ENCODE measurements at regions not wholly inside any gene's neighbourhood (a gene's known extent, or its start where the extent isn't known, plus 50 kb on each side); places are given as distances from the start of the nearest gene placed in this dataset.

DNA sequence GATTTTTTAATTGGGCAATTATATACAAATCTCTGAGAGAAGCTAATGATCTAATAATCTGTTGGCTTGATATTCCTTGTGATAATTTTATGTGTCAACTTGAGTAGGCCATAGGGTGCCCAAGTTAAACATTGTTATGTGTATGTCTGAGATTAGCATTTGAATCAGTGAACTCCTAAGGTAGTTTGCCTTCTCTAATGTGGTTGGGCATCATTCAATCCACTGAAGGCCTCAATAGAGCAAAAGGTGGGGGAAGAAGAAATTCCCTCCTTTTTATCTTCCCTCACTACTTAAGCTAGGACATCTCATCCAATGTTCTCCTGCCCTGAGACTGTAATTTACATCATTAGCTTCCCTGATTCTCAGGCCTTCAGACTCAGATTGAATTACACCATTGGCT lies 394.5 kb downstream of the LMO4 start:
- no peak for DNase-seq

DNA sequence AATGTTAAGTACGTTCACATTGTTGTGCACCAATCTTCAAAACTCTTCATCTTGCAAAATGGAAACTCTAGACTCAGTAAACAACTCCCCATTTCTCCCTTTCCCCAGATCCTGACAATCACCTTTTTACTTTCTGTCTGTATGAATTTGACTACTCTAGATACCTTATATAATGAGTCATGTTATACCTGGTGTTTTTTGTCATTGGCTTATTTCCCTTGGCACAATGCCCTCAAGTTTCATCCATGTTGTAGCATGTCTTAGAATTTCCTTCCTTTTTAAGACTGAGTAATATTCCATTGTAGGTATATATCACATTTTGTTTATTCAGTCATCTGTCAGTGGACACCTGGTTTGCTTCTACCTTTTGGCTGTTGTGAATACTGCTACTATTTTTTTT lies 399.5 kb downstream of the LMO4 start:
- no peak for DNase-seq

DNA sequence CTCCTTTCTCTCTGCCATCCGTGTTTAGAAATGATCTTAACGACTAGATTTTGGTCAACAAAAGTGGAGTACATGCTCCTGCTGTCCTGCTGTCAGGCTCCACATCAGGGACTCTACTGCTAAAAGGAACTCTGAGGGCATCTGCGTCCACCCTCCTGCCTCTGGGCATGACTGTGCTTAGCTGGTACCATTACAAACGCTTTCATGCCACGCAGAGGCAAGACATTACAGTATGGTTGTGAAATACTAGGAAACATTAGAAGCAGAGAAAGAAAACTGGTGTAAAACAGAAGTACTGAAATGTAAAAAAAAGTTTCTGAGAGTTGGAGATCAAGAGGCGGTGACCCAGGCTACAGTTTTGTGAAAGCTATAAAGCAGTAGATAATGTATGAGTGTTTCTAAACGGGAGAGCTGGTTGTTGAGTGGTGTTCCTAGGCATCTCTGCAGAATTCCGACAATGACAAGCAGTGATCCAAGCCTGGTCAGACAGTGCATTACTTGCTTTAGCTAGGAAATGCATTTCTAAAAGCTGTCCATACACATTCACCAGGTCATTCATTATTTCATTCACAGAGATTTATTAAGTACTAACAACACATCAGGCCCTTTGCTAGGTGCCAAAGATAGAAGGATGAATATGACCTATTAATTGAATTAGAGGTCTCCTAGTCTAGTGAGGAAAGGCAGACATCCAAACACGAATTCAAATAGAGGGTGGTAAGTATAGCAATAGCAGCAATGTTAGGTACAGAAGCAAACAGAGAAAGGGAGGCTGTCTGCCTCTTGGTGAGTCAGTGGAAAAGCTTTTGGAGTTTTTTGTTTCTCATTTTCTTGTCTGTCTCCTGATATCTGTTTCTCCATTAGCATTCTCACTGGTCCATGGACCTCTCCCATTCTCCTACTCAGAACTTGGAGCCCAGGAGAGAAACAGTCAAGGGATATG lies 401.9 kb downstream of the LMO4 start:
- DNase-seq = no peak

GRCh38 chr1:87733386-87733785 lies 404.7 kb downstream of the LMO4 start:
- DNase-seq = no peak

DNA sequence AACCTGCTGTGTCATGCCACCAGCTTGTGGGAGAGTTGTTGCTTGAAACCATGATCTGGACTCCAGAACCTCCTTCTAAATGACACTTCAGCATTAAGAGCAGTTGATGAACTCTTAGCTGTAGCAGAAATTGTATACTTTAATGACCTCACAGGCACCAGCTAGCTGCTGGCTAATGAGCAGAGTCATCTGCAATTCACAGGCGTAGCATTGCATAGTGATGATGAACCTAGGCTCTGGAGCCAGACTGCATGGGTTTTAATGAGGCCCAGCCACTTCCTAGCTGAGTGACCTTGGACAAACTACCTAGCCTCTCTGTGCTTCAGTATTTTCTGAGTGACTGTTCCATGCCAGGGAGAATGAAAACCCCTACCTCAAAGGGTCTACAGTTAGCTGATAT lies 407.1 kb downstream of the LMO4 start:
- DNase-seq = no peak

- DNase-seq = no peak
Observed at GRCh38 chr1:87739141-87739540, 410.5 kb downstream of the LMO4 start.

GRCh38 chr1:87739704-87740103 lies 411.0 kb downstream of the LMO4 start:
- DNase-seq = peak; percentile 18

- no peak for DNase-seq
Observed at GRCh38 chr1:87743256-87743655, 414.6 kb downstream of the LMO4 start.

DNA sequence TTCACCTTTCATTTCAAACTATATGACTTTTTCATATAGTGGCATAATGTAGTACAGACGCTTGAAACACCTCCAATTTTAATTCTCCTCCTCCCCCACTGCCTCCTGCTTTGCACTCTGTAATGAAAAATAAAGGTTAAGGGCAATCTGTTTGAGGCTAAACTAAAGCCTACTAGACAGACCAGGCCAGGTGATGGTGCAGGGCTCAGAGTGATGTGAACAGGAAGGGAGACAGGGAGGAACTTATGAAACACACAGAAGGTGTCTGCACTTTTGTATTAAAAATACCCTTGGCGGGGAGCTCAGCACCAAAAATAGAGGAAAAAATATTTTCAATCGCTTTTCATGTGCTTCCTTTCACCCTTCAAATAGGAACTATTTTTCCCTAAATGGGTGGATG lies 415.4 kb downstream of the LMO4 start:
- DNase-seq = no peak

- no peak for DNase-seq
Observed at GRCh38 chr1:87744763-87745162, 416.1 kb downstream of the LMO4 start.

- DNase-seq = no peak
Observed at GRCh38 chr1:87753366-87753765, 424.7 kb downstream of the LMO4 start.

DNA sequence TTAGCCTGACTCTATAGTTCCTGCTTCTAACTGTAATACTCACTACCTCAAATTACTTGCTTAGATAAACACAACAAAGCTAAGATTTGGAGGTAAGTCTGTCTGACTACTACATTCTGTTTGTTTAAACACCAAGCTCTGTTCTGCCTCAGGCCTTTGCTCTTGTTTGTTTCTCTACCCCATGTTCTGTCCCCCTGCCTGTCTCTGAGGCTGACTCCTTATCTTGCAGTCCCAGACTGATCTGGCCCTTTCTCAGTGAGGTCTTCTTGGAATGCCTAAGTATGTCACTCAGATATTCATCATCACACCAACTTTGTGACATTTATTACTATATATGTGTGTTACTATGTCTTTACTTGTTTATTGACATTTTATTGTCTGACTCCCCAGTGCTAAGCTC lies 425.5 kb downstream of the LMO4 start:
- no peak for DNase-seq

- no peak for DNase-seq
Observed at GRCh38 chr1:87757676-87758075, 429.0 kb downstream of the LMO4 start.

GRCh38 chr1:87759421-87760087 lies 430.9 kb downstream of the LMO4 start:
- peak; percentile 35 for DNase-seq

GRCh38 chr1:87760155-87760554 lies 431.5 kb downstream of the LMO4 start:
- DNase-seq = peak; percentile 63

- DNase-seq = peak; percentile 6
Observed at GRCh38 chr1:87760654-87761053, 432.0 kb downstream of the LMO4 start.

DNA sequence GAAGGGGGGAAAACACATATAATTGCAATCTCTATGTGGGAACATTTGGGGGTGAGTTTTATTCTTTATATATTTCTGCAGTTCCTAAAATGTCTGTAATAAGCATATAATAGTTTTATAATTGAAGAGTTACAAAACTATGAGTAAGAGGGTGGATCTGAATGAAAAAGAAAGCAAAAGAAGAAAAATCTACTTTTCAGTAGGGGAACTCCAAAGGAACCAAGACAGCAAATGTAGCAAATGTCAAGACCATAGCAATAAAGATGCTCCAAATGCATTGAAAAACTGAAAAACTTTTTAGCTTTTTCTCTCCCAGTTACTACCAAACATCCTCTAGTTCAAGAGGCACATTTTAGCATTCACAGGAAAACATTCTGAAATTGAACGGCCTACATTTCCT lies 434.8 kb downstream of the LMO4 start:
- no peak for DNase-seq

DNA sequence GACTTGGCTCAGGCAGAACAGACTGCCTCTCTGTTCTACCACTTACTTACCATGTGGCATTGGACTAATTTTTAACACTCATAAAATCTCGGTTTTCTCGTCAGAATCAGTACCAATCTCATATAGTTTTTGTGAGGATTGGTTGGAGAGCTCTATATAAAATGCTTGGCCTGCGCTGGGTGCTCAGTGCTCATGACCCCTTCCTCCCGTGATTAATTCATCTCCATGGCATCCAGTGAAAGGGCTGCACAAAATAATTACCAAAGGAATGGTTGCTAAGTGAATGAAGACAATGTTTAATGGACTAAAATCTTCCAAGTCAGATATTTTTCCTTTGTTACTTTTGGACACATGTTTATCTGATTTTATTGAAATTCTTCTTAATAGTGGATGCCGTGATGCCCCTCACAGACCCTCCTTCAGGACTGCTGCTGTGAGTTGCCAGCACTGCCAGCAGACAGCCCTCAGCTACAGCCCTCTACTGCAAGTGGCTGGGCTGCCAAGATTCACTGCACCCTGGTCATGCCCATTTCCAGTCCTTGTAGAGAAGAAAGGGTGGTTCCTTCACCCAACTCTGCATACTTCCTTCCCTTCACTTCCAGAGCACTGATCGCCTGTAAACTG lies 436.5 kb downstream of the LMO4 start:
- no peak for DNase-seq

DNA sequence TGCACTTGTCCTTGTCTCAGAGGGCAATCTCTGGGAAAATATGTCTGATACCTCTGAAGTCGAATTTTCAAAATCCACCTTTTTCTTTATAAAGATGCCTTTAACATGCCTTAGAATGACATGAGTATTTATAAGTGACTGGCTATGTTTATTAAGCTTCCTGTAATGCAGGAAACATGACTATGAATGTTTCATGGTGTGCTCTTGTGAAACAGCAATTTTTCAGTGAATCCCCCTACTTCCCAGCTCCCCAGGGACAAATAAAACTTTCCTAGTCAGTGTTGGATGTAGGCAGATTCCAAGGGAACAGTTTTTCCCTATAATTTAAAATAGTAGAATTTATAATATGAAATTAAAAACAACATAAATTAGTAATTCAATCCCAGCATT lies 437.0 kb downstream of the LMO4 start:
- DNase-seq = peak; percentile 9

DNA sequence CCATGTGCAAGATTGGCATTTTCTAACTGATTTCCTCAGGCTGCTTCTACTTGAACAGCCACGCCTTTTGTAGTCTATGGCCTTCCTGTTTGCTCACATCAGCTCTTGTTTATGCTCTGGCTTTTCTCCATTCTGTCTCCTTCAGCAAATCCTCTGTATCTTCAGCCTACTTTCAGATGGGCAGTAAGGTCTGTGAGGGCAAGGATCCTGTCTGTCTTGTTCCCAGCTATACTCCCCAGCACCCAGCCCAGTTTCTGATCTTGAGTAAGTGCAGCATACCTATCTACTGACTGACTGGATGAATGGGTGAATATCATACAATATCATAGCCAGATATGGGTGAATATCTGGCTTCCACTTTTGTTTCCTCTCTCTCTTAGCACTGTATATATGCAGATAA lies 438.1 kb downstream of the LMO4 start:
- no peak for DNase-seq

DNA sequence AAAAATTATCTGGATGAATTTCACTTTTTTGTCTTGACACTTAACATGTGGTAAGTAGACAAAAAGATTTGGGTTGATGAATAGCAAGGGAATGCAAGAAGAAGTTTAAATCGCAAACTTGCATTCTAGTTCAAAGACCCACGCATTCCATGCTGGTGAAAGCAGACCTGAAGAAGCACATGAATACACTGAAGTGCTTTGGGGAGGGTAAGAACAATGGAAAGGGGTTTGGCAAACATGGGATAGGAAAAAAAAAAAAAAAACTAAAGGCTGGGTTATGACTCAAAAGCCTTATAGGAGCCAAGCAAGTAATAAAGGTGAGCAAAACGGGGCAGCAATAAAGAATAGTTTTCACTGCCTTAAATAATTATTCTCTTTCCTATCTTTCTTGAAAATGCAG lies 450.2 kb downstream of the LMO4 start:
- DNase-seq = no peak

GRCh38 chr1:87781554-87781953 lies 452.9 kb downstream of the LMO4 start:
- DNase-seq = no peak

DNA sequence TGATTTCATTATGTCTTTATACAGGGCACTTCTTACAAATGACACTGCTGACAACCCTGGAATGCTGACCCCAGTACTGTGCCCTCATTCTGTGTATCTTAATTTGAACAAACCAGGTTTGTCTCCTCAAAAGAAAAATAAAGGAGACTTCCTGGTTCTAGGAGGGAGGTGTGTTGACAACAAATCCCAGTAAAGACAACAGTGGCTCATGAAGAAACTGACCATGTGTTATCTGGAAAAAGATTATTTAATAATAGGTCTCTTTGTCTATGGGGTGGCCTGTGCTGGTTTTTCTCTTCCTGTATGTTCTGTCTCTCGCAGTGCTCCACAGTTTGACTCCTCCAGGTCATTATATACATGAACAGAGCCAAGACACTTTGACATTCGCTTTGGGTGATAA lies 454.6 kb downstream of the LMO4 start:
- DNase-seq = no peak
